ENCODE measurements at regions not wholly inside any gene's neighbourhood (a gene's known extent, or its start where the extent isn't known, plus 50 kb on each side); places are given as distances from the start of the nearest gene placed in this dataset.

- TF ChIP-seq EZH2 (IDR thresholded peaks at IDR 0.05; ENCODE audit: insufficient read depth, poor library complexity, severe bottlenecking) (no peak), EZH2phosphoT487 (IDR thresholded peaks at IDR 0.05; ENCODE audit: insufficient read depth, low read depth) (no peak)
Measured at GRCh38 chr1:99445071-99445470, 180.8 kb downstream of the PLPPR4 start.

All from GM23248 (cell line).